ENCODE measurements at regions not wholly inside any gene's neighbourhood (a gene's known extent, or its start where the extent isn't known, plus 50 kb on each side); places are given as distances from the start of the nearest gene placed in this dataset.

DNA sequence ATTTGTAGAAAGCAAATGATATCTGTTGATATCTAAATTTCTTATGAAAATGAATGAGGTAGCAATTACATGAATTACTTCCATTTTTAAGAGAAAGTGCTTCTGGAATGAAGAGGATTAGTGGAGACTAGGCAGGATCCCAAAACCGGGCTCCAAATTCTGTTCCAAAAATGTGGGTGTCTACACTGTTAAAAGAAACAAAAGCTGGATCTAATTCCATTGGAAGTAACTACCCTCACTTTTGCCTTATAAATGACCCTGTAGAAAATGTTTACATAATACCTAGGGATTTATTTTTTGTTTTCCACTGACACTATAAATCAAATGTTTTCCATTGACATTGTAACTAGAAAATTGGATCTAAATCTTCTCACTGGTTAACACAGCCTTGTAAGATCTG lies 454.9 kb upstream of the JARID2 start:
- no peaks in the 10 kb centered on the region for H3K27me3 ChIP-seq (ENCODE audit: control insufficient read depth, insufficient read depth, low read length)
- no peak overlapping the region for H3K4me3 ChIP-seq (ENCODE audit: low read depth, low read length)
- DNase-seq (ENCODE audit: low read depth) (no peak), FAIRE-seq (no peak)
- TF ChIP-seq, protein P1, sequence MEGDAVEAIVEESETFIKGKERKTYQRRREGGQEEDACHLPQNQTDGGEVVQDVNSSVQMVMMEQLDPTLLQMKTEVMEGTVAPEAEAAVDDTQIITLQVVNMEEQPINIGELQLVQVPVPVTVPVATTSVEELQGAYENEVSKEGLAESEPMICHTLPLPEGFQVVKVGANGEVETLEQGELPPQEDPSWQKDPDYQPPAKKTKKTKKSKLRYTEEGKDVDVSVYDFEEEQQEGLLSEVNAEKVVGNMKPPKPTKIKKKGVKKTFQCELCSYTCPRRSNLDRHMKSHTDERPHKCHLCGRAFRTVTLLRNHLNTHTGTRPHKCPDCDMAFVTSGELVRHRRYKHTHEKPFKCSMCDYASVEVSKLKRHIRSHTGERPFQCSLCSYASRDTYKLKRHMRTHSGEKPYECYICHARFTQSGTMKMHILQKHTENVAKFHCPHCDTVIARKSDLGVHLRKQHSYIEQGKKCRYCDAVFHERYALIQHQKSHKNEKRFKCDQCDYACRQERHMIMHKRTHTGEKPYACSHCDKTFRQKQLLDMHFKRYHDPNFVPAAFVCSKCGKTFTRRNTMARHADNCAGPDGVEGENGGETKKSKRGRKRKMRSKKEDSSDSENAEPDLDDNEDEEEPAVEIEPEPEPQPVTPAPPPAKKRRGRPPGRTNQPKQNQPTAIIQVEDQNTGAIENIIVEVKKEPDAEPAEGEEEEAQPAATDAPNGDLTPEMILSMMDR (IDR thresholded peaks at IDR 0.05; ENCODE audit: insufficient read depth, low read length, severe bottlenecking): no peak
- H3K36me3 ChIP-seq (ENCODE audit: control insufficient read depth, insufficient read depth, low read length): no peaks in the 10 kb centered on the region

DNA sequence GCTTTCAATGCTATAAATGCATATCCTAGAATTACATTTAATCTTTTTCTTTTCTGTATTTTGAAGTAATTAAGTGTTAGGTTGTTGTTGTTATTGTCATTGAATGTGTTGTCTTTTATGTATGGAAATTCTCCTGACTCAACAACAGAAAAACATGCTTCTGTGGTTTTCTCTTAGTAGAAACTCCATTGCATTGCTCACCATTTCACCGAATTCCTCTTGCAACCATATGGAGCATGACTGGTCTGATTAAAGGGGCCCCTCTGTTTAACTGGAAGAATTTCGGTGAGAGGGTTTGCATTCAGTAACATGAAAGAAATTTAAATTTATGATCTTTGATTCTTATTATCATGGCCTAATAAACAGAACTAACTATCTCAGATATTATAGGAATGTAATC lies 454.3 kb upstream of the JARID2 start:
- H3K4me3 ChIP-seq (ENCODE audit: low read depth, low read length): no peak overlapping the region
- DNase-seq (ENCODE audit: low read depth) (no peak), FAIRE-seq (no peak)
- TF ChIP-seq, protein P1 (IDR thresholded peaks at IDR 0.05; ENCODE audit: insufficient read depth, low read length, severe bottlenecking): no peak
- H3K36me3 ChIP-seq (ENCODE audit: control insufficient read depth, insufficient read depth, low read length): no peaks in the 10 kb centered on the region
- H3K27me3 ChIP-seq (ENCODE audit: control insufficient read depth, insufficient read depth, low read length): no peaks in the 10 kb centered on the region

DNA sequence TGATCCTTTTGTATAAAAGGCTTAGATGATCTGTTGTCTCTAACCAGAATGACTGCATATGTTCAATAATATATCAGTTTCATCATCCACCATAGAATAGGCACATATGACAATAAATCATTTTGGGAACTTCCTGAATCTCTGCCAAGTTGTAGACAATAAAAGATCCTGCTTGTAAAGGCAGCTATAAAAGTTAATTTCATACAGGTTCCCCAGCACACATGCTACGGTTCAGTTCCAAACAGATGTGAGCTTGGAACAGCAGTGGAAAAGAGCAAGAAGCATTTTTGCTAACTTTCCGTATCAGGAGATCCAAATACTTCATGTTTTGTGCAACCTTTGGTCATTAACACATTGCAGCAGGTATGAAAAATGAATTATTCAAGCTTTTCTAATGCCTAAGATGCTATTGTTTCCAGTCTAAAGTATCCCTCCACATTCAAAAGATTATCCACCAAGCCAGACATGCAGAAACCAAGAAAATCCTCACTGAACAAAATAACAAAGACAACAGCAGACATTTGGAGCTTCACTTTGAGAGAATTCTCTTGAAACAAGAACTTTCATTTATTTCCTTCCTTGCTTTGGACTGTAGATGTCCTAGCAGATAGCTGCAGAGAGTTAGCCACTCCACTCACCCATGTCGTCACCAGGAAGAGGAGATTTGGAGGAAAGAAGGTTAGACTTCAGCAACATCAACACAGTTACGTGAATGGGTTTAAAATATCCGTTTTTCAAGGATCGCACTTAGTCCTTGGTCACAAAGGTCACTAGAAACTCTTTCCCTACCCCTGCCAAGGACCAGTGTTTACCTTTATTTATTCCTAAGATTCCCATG lies 453.5 kb upstream of the JARID2 start:
- Histone ChIP-seq H3K36me3 (ENCODE audit: control insufficient read depth, insufficient read depth, low read length) (no peaks in the 10 kb centered on the region), H3K4me3 (ENCODE audit: low read depth, low read length) (no peak overlapping the region), H3K27me3 (ENCODE audit: control insufficient read depth, insufficient read depth, low read length) (no peaks in the 10 kb centered on the region)
- DNase-seq (ENCODE audit: low read depth) (no peak), FAIRE-seq (no peak)
- TF ChIP-seq, protein P1 (IDR thresholded peaks at IDR 0.05; ENCODE audit: insufficient read depth, low read length, severe bottlenecking): no peak

DNA sequence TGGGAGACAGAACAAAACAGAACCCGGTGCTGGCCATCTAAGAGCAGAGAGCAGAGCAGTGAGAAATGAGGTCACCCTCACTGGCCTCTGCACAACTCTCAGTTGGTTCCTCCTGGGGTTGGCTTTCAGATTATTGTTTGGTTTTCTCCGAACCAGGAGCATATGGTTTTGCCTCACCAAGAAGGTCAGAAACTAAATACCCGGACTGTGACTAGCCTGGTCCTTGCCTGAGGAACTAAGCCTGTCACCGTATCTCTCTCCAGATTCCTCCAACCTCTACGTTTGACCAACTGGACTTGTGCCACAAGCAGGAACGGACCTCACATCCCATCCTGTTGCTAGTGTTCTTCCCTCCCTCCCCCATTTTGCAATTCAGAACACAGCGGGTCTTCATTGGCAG lies 450.4 kb upstream of the JARID2 start:
- peak; percentile 7 for FAIRE-seq
- no peak overlapping the region for H3K4me3 ChIP-seq (ENCODE audit: low read depth, low read length)
- DNase-seq (ENCODE audit: low read depth): no peak
- TF ChIP-seq, protein P1 (IDR thresholded peaks at IDR 0.05; ENCODE audit: insufficient read depth, low read length, severe bottlenecking): no peak
- no peaks in the 10 kb centered on the region for H3K27me3 ChIP-seq (ENCODE audit: control insufficient read depth, insufficient read depth, low read length)
- no peaks in the 10 kb centered on the region for H3K36me3 ChIP-seq (ENCODE audit: control insufficient read depth, insufficient read depth, low read length)

DNA sequence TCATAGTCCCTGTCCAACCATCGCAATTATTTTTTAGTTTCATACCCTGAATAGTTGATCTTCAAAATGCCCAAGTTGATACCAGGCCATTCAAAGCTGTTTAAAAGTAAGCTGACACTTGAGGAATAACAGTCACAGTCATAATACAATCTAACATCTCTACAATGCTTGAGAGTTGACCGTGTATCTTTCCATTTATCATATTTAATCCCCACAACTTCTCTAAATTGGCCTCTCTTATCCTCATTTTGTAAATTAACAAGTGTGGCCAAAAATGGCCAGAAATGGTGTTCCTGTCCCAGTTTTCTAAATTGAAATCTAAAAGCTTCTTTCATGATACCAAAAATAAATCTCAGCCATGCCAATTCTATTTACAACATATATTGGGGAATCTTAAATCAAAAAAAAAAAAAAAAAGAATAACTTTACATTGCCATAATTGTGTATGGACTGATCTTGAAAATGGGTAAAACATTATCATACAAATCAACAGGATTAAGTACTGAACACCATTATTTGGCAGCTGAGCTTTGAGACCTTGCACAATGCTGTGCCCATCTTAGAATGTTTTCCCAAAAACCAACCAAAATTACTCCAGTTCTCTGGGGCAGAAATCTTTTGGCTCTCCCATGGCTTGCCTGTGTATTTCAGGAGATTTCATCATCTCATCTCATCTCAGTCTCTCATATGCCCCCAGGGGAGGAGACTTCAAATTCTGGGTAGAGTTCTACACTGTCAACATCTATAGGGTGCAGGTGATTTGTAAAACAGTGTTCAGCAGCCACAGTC lies 448.7 kb upstream of the JARID2 start:
- no peaks in the 10 kb centered on the region for H3K36me3 ChIP-seq (ENCODE audit: control insufficient read depth, insufficient read depth, low read length)
- no peaks in the 10 kb centered on the region for H3K27me3 ChIP-seq (ENCODE audit: control insufficient read depth, insufficient read depth, low read length)
- DNase-seq (ENCODE audit: low read depth): no peak
- no peak for FAIRE-seq
- TF ChIP-seq, protein P1 (IDR thresholded peaks at IDR 0.05; ENCODE audit: insufficient read depth, low read length, severe bottlenecking): no peak
- no peak overlapping the region for H3K4me3 ChIP-seq (ENCODE audit: low read depth, low read length)
